Stimulated activated CD4-positive, alpha-beta T cell treated with anti-CD3 and anti-CD28 coated beads, Interleukin-4, amount 100 ng/mL, for 48 hours (primary cell): ENCODE measurements at regions not wholly inside any gene's neighbourhood (a gene's known extent, or its start where the extent isn't known, plus 50 kb on each side); places are given as distances from the start of the nearest gene placed in this dataset.

Experiments used
- DNase-seq, 2 donors: peaks; one replicate each; pipeline ENCODE4 v3.0.0-alpha.2; 2020; ENCODE audit warnings: low read depth in 2 of 2

DNA sequence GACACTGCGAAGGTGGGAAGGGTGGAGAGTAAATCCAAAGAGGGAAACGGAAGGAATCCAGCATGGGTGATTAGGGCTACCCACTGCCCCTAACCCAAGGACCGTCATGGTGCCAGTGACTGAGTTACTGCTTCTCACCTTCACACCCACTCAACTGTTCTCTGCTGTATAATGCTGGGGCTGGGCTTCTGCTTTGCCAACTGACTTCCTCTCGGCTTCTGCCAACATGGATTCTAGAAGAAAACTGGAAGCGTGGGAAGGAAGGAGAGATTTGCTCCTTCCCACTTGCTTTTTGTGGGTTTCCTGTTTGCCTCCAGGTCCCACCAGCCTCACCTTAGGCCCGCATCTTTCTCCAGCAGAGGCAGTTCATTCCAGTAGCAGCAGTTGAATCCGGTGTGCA is 153.5 kb upstream of the RAI14 start:
- no peak for DNase-seq

GRCh38 chr5:34503379-34504253 is 152.5 kb upstream of the RAI14 start:
- DNase-seq: no peak

GRCh38 chr5:34504967-34505366 is 151.2 kb upstream of the RAI14 start:
- DNase-seq: no peak

DNA sequence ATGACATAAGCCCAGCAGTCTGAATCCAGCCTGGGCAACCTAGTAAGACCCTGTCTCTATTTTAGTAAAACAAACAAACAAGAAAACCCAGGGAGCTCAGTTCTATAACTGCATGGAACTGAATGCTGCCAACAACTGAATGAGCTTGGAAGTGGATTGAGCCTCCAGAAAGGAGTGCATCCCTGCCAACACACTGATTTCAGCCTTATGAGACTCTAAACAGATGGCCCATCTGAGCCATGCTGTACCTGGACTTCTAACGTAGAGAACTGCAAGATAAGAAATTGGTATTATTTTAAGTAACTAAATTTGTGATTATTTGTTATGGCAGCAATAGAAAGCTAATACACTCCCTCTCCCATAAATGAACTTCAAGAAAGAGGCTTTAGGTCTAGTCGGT is 150.4 kb upstream of the RAI14 start:
- DNase-seq: no peak

- DNase-seq: no peak
Observed at GRCh38 chr5:34507933-34508332, 148.2 kb upstream of the RAI14 start.

DNA sequence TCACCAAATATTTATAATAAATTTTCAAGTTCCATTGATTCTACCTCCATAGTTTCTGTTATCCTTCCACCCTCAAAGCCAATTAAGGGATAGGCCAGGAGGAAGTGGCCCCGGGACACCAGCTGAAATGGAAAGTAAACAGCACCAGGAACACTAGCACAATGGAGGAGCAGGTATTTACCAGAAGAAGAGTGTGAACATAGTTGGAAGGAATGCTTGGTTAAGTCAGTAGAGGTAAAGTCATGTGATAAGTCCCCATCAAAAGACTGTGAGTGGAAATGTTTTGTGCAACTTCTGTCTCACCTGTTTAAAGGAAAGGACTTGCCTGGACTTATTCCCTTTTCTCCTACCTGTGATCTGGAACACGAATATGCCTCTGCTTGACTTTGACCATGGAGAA is 146.7 kb upstream of the RAI14 start:
- no peak for DNase-seq

- DNase-seq: no peak
Observed at GRCh38 chr5:34510002-34510401, 146.1 kb upstream of the RAI14 start.

GRCh38 chr5:34511063-34511462 is 145.1 kb upstream of the RAI14 start:
- DNase-seq: no peak

GRCh38 chr5:34511481-34511880 is 144.6 kb upstream of the RAI14 start:
- DNase-seq: no peak

DNA sequence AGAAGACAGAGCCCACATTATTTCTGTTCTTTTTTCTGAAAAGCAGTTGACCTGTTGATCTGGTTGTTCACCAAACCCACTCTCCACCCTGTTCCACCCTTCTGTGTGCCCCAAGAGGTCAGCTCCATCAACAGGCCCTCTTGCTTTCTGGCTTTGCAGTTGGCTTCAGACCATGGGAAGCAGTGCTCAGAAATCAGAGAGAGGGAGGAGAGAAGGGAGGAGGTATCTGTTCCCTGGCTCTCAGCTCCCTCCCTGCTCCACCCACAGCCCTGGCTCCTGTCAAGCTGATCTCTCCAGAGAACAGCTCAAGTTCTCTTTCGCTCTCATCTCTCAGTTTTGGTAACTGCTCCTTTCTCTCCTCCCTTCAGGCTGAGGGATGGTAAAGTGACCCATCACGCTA is 144.2 kb upstream of the RAI14 start:
- no peak for DNase-seq

GRCh38 chr5:34516166-34516565 is 140.0 kb upstream of the RAI14 start:
- no peak for DNase-seq

DNA sequence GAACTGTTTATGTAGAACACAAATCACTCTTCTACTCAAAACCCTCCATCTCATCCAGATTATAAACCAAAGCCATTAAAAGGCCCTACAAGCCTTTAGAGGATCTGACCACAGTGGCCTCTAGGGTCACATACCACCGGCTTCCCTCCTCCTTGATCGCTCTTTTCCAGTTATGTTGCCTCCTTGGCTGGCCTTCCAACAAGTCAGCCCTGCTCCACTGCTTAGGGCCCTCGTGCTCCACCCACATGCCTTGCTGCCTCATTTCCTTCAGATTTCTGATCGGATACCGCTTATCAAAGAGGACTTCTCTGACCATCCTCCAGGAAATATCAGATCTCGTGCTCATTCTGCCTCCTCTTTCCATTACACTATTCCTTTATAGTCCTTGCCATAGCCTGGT is 139.4 kb upstream of the RAI14 start:
- no peak for DNase-seq

GRCh38 chr5:34517249-34517648 is 138.9 kb upstream of the RAI14 start:
- DNase-seq: no peak

- no peak for DNase-seq
Observed at GRCh38 chr5:34519489-34520220, 136.5 kb upstream of the RAI14 start.

DNA sequence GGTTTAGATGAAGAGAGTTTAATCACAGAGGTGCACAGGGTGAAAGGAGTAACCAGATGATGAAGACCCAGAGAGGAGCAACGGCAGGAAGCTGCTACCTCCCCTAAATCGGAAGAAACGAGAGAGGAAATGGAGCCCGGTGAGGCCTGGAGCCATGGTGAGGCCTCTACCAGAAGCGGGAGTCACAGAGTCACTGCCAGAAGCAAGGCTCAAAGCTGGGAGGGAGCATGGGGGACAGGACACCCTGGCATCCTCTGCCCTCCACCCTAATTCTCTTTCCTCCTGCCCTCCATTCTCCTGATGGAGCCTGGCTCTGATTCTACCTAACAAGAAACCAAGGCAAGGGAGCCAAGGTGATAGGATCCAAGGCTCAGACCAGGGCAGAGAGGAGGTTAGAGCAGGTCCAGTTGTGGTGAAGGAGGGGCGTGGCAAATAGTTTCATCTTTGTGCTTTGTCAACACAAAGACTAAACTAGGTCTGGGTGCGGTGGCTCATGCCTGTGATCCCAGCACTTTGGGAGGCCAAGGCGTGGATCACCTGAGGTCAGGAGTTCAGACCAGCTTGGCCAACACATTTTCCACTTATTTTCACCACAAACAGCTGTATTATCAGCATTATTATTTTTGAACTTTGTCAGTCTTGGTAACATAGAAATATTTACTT is 134.4 kb upstream of the RAI14 start:
- no peak for DNase-seq

DNA sequence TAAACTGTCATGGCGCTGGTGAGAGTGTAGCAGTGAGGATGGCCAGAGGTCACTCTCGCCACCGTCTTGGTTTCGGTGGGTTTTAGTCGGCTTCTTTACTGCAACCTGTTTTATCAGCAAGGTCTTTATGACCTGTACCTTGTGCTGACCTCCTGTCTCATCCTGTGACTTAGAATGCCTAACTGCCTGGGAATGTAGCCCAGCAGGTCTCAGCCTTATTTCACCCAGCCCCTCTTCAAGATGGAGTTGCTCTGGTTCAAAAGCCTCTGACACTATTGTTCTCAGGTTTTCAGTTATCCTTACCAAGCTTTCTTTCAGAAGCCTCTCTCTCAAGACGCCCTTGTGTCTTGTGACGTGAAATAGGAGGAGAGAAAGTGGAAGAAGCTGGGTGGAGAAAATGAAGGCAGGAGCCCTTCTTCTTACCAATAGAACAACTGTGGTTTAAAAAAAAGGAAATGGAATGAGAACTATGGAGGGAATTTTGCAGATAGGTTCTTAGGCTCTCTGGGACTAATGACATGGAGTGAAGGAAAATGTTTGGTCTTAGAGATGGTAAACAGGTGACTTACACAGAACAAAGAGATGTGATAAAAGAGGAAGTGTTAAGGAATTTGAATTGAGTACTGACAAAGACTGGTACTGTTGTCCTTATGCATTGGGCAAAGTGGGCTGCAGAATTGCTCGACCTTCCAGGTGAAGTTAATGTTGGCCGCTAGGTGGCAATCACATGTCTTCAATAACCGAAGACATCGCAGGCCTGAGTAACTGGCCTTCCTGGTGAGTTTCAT is 133.3 kb upstream of the RAI14 start:
- DNase-seq: peak; percentile 28 to 52

GRCh38 chr5:34523387-34523726 is 132.8 kb upstream of the RAI14 start:
- no peak for DNase-seq

GRCh38 chr5:34524123-34524522 is 132.0 kb upstream of the RAI14 start:
- no peak for DNase-seq

- no peak for DNase-seq
Observed at GRCh38 chr5:34525761-34526160, 130.4 kb upstream of the RAI14 start.

DNA sequence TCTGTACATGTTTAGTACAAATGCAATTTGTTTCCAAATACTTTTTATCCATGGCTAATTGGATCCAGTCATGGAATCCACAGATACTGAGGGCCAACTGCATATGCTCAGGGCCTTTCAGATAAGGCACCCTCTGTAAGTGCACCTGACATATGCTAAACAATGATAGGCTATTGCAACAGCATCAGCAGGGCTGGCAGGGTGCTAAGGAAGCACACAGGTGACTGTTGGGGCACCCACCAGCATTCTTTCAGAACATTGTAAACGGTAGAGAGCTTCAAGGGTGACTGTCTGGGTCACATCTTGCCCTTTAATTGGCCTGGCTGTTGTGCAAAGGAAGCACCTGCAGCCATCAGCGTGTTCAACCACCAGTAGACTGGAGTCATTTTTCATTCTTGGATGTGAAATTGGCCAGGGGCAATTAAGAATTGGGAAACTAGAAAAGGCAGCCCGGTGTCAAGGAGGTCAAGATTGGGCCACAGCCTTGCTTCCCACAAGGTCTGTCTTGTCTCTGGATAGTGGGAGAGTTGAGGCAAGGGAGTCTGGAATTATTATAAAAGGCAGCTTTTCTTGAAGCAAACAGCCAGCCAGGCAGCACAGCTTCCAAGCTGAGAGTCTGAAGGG is 129.3 kb upstream of the RAI14 start:
- no peak for DNase-seq

GRCh38 chr5:34529581-34530331 is 126.4 kb upstream of the RAI14 start:
- DNase-seq: no peak
